ENCODE measurements at regions not wholly inside any gene's neighbourhood (a gene's known extent, or its start where the extent isn't known, plus 50 kb on each side); places are given as distances from the start of the nearest gene placed in this dataset.

- TF ChIP-seq, protein P1, sequence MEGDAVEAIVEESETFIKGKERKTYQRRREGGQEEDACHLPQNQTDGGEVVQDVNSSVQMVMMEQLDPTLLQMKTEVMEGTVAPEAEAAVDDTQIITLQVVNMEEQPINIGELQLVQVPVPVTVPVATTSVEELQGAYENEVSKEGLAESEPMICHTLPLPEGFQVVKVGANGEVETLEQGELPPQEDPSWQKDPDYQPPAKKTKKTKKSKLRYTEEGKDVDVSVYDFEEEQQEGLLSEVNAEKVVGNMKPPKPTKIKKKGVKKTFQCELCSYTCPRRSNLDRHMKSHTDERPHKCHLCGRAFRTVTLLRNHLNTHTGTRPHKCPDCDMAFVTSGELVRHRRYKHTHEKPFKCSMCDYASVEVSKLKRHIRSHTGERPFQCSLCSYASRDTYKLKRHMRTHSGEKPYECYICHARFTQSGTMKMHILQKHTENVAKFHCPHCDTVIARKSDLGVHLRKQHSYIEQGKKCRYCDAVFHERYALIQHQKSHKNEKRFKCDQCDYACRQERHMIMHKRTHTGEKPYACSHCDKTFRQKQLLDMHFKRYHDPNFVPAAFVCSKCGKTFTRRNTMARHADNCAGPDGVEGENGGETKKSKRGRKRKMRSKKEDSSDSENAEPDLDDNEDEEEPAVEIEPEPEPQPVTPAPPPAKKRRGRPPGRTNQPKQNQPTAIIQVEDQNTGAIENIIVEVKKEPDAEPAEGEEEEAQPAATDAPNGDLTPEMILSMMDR (IDR thresholded peaks at IDR 0.05; ENCODE audit: insufficient read depth, low read length, poor library complexity, severe bottlenecking), result no peak
- TF ChIP-seq EZH2phosphoT487 (conservative IDR thresholded peaks at IDR 0.05; ENCODE audit: low read length), result no peak
Measured at GRCh38 chr7:9709216-9709615, 1264.5 kb upstream of the PHF14 start.
